ENCODE measurements at regions not wholly inside any gene's neighbourhood (a gene's known extent, or its start where the extent isn't known, plus 50 kb on each side); places are given as distances from the start of the nearest gene placed in this dataset.

- H3K9me3 Mint-ChIP-seq = peaks cover 34% of the 10 kb centered on the region
- H3K27me3 Mint-ChIP-seq = peaks cover 4% of the 10 kb centered on the region
- H3K27ac Mint-ChIP-seq = no peak overlapping the region
- CTCF ChIA-PET = interaction anchor here (1.5 to 1.9 kb wide), 2 partner anchors 20 to 25 kb away, joined by 4 read pairs; no protein-coding TSS in a partner anchor
- H3K36me3 Mint-ChIP-seq (ENCODE audit: low read depth) = peaks cover 7% of the 10 kb centered on the region
- POLR2A ChIA-PET = no interaction called here
- no peak for DNase-seq
- no peaks in the 10 kb centered on the region for H3K4me1 Mint-ChIP-seq
- H3K4me3 Mint-ChIP-seq = no peak overlapping the region
Observed at GRCh38 chr3:72223116-72223515, 438.2 kb upstream of the PROK2 start.

DNA sequence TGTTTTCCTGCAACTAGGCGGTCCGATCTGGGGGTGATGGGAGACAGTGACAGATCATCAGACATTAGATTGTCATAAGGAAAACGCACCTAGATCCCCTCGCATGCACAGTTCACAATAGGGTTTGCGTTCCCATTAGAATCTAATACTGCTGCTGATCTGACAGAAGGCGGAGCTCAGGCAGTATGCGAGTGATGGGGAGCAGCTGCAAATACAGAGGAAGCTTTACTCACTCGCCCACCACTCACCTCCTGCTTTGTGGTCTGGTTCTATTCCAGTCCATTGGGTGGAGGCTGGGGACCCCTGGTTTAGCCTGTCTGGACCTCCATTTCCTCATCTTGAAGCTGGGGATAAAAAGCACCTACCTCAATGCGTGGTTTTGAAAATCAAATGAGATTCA is 437.5 kb upstream of the PROK2 start:
- ChIA-PET POLR2A (no interaction called here), CTCF (interaction anchor here (1.9 kb wide), 1 partner anchor 19 kb away, joined by 4 read pairs; no protein-coding TSS in a partner anchor)
- Mint-ChIP-seq H3K4me1 (no peaks in the 10 kb centered on the region), H3K9me3 (peaks cover 31% of the 10 kb centered on the region), H3K4me3 (no peak overlapping the region), H3K27ac (no peak overlapping the region), H3K27me3 (peaks cover 4% of the 10 kb centered on the region), H3K36me3 (ENCODE audit: low read depth) (peaks cover 7% of the 10 kb centered on the region)
- no peak for DNase-seq

DNA sequence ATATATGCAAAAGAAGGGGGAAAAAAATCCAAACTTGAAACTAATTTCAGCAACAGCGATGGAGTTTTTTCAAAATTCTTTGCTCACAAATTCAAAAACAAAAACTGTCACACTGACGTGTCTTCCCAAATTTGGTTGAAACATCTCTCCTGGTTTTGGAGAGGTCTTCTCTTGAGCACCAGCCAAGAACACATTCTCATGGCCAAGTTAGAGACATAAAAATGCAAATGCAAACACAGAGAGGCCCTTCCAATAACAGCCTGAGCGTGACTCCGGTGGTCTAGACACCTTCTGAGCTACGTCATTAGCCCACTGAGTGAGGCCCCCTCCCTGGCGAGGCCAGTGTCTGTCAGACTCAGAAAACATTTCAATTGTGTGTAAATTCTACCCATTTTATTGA is 436.0 kb upstream of the PROK2 start:
- ChIA-PET CTCF (no interaction called here), POLR2A (no interaction called here)
- Mint-ChIP-seq H3K4me1 (no peaks in the 10 kb centered on the region), H3K27ac (no peak overlapping the region), H3K36me3 (ENCODE audit: low read depth) (peaks cover 6% of the 10 kb centered on the region), H3K4me3 (no peak overlapping the region), H3K27me3 (peaks cover 4% of the 10 kb centered on the region), H3K9me3 (peaks cover 24% of the 10 kb centered on the region)
- no peak for DNase-seq

DNA sequence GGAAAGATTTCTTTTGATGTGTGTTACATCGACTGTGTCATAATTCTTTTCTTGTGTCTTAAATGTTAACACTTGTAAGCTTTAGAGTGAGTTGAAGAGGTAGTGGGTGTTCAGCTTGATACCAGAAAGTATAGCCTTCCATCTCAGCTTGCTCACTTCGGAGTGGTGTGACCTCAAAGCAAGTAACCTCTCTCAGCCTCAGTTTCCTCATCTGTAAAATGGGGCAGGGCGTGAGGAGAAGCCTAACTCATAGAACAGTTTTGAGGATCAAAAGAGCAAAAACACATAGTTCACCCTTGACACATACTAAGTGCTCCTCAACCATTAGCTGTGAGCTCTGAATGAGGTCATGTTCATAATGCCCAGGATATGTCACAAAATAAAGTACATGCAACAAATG is 434.8 kb upstream of the PROK2 start:
- H3K9me3 Mint-ChIP-seq = peaks cover 13% of the 10 kb centered on the region
- DNase-seq = no peak
- H3K4me1 Mint-ChIP-seq = no peaks in the 10 kb centered on the region
- ChIA-PET POLR2A (no interaction called here), CTCF (no interaction called here)
- H3K27ac Mint-ChIP-seq = no peak overlapping the region
- no peak overlapping the region for H3K4me3 Mint-ChIP-seq
- H3K27me3 Mint-ChIP-seq = peaks cover 2% of the 10 kb centered on the region
- peaks cover 2% of the 10 kb centered on the region for H3K36me3 Mint-ChIP-seq (ENCODE audit: low read depth)

GRCh38 chr3:72217570-72217969 is 432.6 kb upstream of the PROK2 start:
- Mint-ChIP-seq H3K4me1 (no peaks in the 10 kb centered on the region), H3K27me3 (peaks cover 2% of the 10 kb centered on the region), H3K36me3 (ENCODE audit: low read depth) (no peaks in the 10 kb centered on the region), H3K4me3 (no peak overlapping the region), H3K27ac (no peak overlapping the region), H3K9me3 (no peaks in the 10 kb centered on the region)
- ChIA-PET POLR2A (no interaction called here), CTCF (no interaction called here)
- DNase-seq = no peak

- Mint-ChIP-seq H3K27me3 (peaks cover 4% of the 10 kb centered on the region), H3K27ac (no peak overlapping the region), H3K36me3 (ENCODE audit: low read depth) (no peaks in the 10 kb centered on the region), H3K4me1 (no peaks in the 10 kb centered on the region), H3K9me3 (no peaks in the 10 kb centered on the region), H3K4me3 (no peak overlapping the region)
- CTCF ChIA-PET = interaction anchor here (0.6 kb wide), 2 partner anchors 229 to 293 kb away, joined by 3 to 4 read pairs; no protein-coding TSS in a partner anchor
- POLR2A ChIA-PET = no interaction called here
- DNase-seq = no peak
Observed at GRCh38 chr3:72214066-72214951, 429.4 kb upstream of the PROK2 start.

GRCh38 chr3:72213296-72214065 is 428.5 kb upstream of the PROK2 start:
- H3K27ac Mint-ChIP-seq = no peak overlapping the region
- no peak for DNase-seq
- H3K4me1 Mint-ChIP-seq = no peaks in the 10 kb centered on the region
- ChIA-PET POLR2A (no interaction called here), CTCF (no interaction called here)
- H3K36me3 Mint-ChIP-seq (ENCODE audit: low read depth) = no peaks in the 10 kb centered on the region
- H3K4me3 Mint-ChIP-seq = no peak overlapping the region
- H3K9me3 Mint-ChIP-seq = no peaks in the 10 kb centered on the region
- H3K27me3 Mint-ChIP-seq = peaks cover 4% of the 10 kb centered on the region

- Mint-ChIP-seq H3K4me3 (no peak overlapping the region), H3K27ac (no peak overlapping the region), H3K27me3 (peaks cover 4% of the 10 kb centered on the region), H3K4me1 (no peaks in the 10 kb centered on the region), H3K9me3 (no peaks in the 10 kb centered on the region), H3K36me3 (ENCODE audit: low read depth) (no peaks in the 10 kb centered on the region)
- POLR2A ChIA-PET = no interaction called here
- CTCF ChIA-PET = no interaction called here
- no peak for DNase-seq
Observed at GRCh38 chr3:72212396-72212795, 427.4 kb upstream of the PROK2 start.

GRCh38 chr3:72210261-72210660 is 425.3 kb upstream of the PROK2 start:
- H3K36me3 Mint-ChIP-seq (ENCODE audit: low read depth) = no peaks in the 10 kb centered on the region
- H3K27ac Mint-ChIP-seq = no peak overlapping the region
- POLR2A ChIA-PET = no interaction called here
- no peak for DNase-seq
- CTCF ChIA-PET = interaction anchor here (0.6 kb wide), 1 partner anchor 128 kb away, joined by 5 read pairs; no protein-coding TSS in a partner anchor
- no peaks in the 10 kb centered on the region for H3K9me3 Mint-ChIP-seq
- H3K4me1 Mint-ChIP-seq = no peaks in the 10 kb centered on the region
- H3K4me3 Mint-ChIP-seq = no peak overlapping the region
- peaks cover 4% of the 10 kb centered on the region for H3K27me3 Mint-ChIP-seq

GRCh38 chr3:72205297-72205826 is 420.4 kb upstream of the PROK2 start:
- Mint-ChIP-seq H3K9me3 (peaks cover 12% of the 10 kb centered on the region), H3K27ac (no peak overlapping the region), H3K36me3 (ENCODE audit: low read depth) (no peaks in the 10 kb centered on the region), H3K27me3 (peaks cover 6% of the 10 kb centered on the region), H3K4me1 (no peaks in the 10 kb centered on the region), H3K4me3 (no peak overlapping the region)
- no peak for DNase-seq
- CTCF ChIA-PET = interaction anchor here (0.5 kb wide), 1 partner anchor 584 kb away, joined by 3 read pairs; no protein-coding TSS in a partner anchor
- POLR2A ChIA-PET = no interaction called here

DNA sequence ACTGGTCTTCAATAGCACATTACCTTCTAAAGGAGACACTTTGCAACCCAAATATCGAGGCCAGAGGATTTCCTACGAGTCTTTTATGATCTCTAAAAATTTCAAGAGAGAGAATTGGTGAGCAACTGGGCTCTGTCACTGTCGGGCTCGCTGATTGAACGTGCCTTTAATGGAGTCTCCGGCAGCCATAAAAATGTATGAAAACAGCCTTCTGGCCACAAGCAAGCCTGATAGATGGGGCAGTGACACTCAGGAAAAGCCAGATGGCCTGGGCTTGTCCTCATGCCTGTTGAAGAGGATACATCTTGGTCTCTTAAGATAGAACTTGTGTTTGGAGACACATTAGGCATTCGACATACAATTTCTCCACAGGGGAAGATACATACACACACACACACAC is 419.5 kb upstream of the PROK2 start:
- CTCF ChIA-PET = no interaction called here
- H3K4me1 Mint-ChIP-seq = no peaks in the 10 kb centered on the region
- no peak overlapping the region for H3K27ac Mint-ChIP-seq
- H3K36me3 Mint-ChIP-seq (ENCODE audit: low read depth) = no peaks in the 10 kb centered on the region
- POLR2A ChIA-PET = no interaction called here
- no peak overlapping the region for H3K4me3 Mint-ChIP-seq
- no peak for DNase-seq
- peaks cover 21% of the 10 kb centered on the region for H3K9me3 Mint-ChIP-seq
- peaks cover 2% of the 10 kb centered on the region for H3K27me3 Mint-ChIP-seq

DNA sequence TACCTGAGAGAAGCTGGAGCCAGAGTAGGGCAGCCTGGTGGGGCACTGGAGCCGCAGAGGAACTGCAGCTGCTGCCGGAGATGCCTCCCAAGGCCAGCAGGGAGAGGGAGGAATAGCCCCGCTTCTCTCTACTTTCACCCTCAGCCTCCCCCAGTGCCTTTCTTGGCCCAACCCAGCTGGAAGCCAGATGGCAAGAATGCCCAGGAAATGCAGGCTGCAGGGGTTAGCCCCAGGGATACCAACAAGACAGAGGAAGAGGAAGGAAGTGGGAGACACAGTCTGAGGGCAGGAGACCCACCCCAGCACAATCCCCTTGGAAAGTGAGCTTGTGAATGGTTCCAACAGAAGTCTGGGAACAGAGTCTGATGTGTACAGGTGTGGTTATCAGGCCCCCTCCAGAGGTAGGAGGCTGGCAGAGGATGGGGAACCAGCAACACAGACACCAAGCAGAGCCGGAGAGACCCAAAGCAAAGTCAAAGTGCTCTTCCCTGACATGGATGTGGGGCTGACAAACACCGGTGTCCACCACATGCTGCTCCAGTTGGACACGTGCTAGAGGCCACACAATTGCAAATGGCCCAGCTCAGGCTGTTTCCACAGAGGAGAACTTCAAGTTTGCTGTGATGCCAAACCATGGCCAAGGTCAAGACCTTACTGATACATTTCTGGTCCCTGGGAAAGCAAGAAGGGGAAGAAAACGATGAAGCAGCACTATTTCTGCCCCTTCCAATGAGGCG is 418.8 kb upstream of the PROK2 start:
- ChIA-PET POLR2A (no interaction called here), CTCF (interaction anchor here (0.6 to 1.1 kb wide), 3 partner anchors 13 to 255 kb away, joined by 3 read pairs; no protein-coding TSS in a partner anchor)
- H3K36me3 Mint-ChIP-seq (ENCODE audit: low read depth) = no peaks in the 10 kb centered on the region
- no peak overlapping the region for H3K4me3 Mint-ChIP-seq
- no peak for DNase-seq
- peaks cover 2% of the 10 kb centered on the region for H3K27me3 Mint-ChIP-seq
- H3K9me3 Mint-ChIP-seq = peaks cover 23% of the 10 kb centered on the region
- H3K27ac Mint-ChIP-seq = no peak overlapping the region
- H3K4me1 Mint-ChIP-seq = no peaks in the 10 kb centered on the region
